Fibroblast of pulmonary artery (primary cell): ENCODE measurements at regions not wholly inside any gene's neighbourhood (a gene's known extent, or its start where the extent isn't known, plus 50 kb on each side); places are given as distances from the start of the nearest gene placed in this dataset.
"Not testable (repeated sequence)": the region's sequence is repeated elsewhere in the genome, so short reads cannot be mapped to it uniquely, and the experiment has no call there.

Experiments
- DNase-seq: peaks from one replicate; pipeline ENCODE4 v3.0.0-alpha.2; 2010; ENCODE audit warnings: low read depth
- H3K4me3 ChIP-seq: replicated peaks from 2 replicates; pipeline ENCODE4 v1.5.1; 2011; ENCODE audit warnings: low read depth, mild to moderate bottlenecking, control low read depth, low read length, moderate library complexity
- CTCF ChIP-seq: IDR thresholded peaks from 2 replicates; pipeline ENCODE4 v1.5.1; 2011; ENCODE audit warnings: mild to moderate bottlenecking, control low read depth, low read length, inconsistent platforms; ENCODE audit errors: missing control alignments

- no peak for DNase-seq
- no peak for TF ChIP-seq CTCF
- no peak overlapping the region for H3K4me3 ChIP-seq
Measured at GRCh38 chr5:101728933-101729332, 567.2 kb downstream of the SLCO4C1 start.

DNA sequence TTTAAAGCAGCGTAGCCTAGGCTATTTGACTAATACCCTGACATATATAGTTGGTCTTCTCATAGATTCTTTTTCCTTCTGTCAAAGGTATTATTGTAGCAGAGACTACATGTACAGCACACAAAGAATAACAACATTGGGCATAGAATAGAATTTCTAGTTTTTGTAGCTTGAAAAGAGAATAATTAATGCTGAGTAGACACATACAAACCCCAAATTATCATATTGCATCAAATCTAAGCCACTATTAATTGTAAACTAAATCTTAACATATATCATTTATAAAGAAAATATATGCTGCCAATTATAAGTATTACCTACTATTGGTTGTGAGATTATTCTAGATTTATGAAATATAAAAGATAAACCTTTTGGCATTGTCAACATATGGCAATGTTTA lies 574.5 kb downstream of the SLCO4C1 start:
- no peak for DNase-seq
- no peak overlapping the region for H3K4me3 ChIP-seq
- TF ChIP-seq CTCF = no peak

- no peak overlapping the region for H3K4me3 ChIP-seq
- no peak for TF ChIP-seq CTCF
- DNase-seq = no peak
Measured at GRCh38 chr5:101720033-101720432, 576.1 kb downstream of the SLCO4C1 start.

- no peak overlapping the region for H3K4me3 ChIP-seq
- no peak for DNase-seq
- no peak for TF ChIP-seq CTCF
Measured at GRCh38 chr5:101717721-101718120, 578.4 kb downstream of the SLCO4C1 start.

DNA sequence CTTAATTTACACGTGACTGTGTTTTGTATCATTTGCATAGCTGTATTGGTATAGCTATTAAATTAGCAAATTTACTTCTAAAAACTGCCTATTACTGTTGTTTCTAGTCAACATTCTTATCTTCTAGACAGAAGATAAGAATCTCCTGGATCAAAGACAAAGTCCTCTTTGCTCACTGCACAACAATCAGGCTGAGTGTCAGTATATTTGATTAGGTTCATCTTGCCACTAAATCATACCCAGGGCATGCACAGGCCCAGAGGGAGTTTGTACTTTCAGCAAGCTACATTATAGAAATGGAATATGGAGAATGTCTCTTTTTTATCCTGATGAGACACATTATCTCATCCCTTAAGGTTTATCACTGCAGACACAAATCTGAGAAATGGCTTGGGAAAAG lies 579.1 kb downstream of the SLCO4C1 start:
- DNase-seq = no peak
- TF ChIP-seq CTCF = no peak
- no peak overlapping the region for H3K4me3 ChIP-seq

DNA sequence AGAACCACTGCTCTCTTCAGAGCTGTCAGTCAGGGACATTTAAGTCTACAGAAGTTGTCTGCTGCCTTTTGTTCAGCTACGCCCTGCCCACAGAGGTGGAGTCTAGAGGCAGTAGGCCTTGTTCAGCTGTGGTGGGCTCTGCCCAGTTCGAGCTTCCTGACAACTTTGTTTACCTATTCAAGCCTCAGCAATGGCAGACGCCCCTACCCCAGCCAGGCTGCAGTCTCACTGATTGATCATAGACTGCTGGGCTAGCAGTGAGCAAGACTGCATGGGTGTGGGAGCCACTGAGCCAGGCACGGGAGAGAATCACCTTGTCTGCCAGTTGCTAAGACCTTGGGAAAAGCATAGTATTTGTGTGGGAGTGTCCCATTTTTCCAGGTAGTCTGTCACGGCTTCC lies 580.3 kb downstream of the SLCO4C1 start:
- H3K4me3 ChIP-seq, DNase-seq: not testable (repeated sequence)

GRCh38 chr5:101689306-101689705 lies 606.8 kb downstream of the SLCO4C1 start:
- TF ChIP-seq CTCF = no peak
- H3K4me3 ChIP-seq = no peak overlapping the region
- no peak for DNase-seq

GRCh38 chr5:101688156-101688555 lies 607.9 kb downstream of the SLCO4C1 start:
- TF ChIP-seq CTCF = no peak
- no peak overlapping the region for H3K4me3 ChIP-seq
- no peak for DNase-seq
